ENCODE measurements at regions not wholly inside any gene's neighbourhood (a gene's known extent, or its start where the extent isn't known, plus 50 kb on each side); places are given as distances from the start of the nearest gene placed in this dataset.
"Not testable (repeated sequence)": the region's sequence is repeated elsewhere in the genome, so short reads cannot be mapped to it uniquely, and the experiment has no call there.

- DNase-seq (ENCODE audit: low read depth): no peak
Observed at GRCh38 chr22:46026899-46027210, 49.9 kb upstream of the WNT7B start.

DNA sequence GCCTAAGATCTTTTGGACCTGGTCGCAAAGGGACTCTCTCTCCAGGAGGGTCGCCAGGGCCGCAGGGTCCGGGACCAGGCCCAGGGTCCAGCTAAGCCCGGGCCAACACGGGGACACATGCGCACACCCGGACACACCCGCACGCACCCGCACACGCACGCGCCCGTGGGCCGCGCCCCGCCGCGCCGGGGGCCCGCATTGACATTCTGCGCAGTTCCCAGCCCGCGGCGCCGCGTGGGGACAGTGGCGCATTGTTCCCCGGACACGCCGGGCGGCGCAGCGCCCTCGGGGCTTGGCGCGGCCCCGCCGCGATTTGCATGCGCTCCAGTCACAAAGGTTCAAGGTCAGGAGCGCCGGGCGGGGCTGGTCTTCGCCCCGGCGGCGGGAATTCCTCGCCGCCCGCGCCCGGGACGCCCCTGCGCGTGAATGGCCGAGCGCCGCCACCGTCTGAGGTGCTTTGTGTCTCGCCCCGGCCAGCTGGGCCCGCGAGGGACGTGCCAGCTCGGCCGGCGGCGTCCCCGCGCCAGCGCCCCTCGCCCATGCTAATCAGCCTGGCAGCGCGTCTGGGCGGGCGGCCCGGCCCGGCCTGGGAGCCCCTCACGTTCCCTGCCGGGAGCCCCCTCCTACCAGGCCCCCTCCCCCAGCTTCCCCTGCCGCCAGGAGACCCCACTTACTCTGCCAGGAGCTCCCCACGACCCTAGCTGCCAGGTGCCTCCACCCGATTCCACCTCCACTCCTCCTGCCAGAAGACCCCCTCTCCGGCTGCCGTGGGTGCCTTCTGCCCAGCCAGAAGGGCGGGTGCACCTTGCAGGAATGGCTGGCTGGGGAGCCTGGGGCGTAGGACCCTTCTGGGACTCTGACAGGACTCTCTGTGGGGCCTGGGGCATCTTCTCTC, 50.5 kb upstream of the WNT7B start:
- DNase-seq (ENCODE audit: low read depth): no peak

GRCh38 chr22:46028106-46028991, 51.4 kb upstream of the WNT7B start:
- no peak for DNase-seq (ENCODE audit: low read depth)

DNA sequence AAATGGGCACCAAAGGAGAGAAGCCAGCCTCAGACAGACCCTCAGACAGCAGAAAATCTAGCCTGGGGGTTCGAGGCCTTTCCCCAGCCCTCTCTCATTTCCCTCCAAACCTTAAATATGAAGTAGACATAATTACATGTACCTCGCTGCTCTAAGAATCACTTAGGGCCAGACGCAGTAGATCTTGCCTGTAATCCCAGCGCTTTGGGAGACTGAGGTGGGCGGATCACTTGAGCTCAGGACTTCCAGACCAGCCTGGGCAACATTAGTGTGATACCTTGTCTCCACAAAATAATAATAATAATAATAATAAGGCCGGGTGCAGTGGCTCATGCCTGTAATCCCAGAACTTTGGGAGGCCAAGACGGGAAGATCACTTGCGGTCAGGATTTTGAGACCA, 52.1 kb upstream of the WNT7B start:
- DNase-seq (ENCODE audit: low read depth): no peak

DNA sequence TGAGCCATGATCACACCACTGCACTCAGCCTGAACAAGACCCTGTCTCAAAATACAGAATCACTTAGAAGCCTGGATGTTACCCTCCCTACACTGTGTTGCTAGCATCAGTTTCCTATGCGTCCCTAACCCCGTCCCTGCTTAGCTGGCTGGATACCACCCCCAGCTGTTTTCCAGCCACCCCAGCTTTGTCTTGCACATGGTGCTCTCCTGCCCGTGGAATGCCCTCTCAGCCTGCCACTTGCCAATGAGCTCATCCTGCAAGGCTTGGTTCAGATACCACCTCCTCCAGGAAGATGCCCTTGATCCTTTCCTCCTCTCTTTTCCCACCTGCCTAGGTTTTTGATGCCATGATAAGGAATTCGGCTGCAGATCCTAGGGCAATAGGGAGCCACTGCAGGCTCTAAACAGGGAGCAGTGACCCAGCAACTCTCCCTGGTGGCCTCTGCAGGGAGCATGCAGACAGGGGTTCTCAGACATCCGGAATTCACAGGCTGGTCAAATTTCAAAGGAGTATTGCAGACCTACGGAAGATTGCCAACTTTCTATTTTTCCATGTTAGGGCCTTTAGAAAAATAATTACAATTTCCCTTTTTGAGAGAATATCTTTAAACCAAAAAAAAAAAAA, 52.7 kb upstream of the WNT7B start:
- no peak for DNase-seq (ENCODE audit: low read depth)

- no peak for DNase-seq (ENCODE audit: low read depth)
Observed at GRCh38 chr22:46030231-46030880, 53.4 kb upstream of the WNT7B start.

- no peak for DNase-seq (ENCODE audit: low read depth)
Observed at GRCh38 chr22:46031066-46031465, 54.1 kb upstream of the WNT7B start.

DNA sequence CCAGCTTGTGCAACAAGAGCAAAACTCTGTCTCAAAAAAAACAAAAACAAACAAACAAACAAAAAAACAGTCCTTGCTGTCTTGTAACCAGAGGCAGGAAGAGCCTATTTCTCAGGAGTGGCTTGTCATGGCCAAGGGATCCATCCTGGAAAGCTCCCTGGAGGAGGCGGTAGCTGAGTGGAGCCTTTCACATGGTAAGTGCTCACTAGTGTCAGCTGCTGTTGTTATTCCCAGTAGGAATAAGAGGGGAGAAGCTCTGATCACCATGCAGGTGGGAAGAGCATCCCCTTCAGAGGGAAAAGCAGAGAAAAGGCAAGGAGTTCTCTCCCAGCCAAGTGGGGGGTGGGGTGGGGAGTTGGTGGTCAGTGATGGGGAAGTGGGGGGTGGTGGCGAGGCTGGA, 54.6 kb upstream of the WNT7B start:
- no peak for DNase-seq (ENCODE audit: low read depth)

DNA sequence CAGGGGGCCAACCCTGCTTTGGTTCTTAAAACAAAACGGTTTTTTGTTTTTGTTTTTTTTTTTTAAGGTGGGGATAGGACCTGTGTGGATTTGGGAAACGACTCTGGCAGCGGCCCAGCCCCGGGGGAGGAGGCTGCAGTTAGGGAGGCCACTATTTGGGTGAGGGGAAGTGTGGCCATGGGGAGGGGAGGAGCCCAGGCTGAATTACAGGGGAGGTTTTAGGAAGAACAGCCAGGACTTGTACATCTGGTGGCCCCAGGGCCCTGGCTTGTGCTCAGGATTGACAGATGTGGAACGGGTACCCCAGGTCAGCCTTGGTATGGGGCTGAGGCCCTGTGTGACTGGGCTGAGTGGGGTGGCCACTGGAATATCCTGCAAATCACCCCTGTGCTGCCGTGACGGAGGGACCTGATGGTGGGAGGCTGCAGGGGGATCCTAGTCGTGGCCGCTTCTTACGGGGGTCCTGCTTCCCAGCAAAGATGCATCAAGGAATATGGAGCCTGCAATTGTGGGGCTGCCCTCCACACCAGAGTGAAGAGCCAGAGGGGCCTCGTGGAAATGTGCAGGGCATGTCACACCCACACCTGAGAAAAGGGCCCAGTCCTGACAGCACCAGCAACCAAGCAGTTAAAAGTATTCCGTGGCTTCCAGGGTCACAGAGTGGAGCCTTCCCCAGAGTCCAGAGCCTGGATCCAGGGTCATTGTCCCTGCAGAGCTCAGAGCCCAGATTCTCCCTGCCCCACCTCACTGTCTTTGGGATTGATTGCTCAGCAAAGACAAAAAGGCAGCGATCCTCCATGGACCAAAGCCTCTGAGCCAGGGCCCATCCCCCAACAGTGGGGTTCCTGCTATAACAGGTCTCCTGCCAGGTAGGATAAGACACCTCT, 55.2 kb upstream of the WNT7B start:
- no peak for DNase-seq (ENCODE audit: low read depth)

DNA sequence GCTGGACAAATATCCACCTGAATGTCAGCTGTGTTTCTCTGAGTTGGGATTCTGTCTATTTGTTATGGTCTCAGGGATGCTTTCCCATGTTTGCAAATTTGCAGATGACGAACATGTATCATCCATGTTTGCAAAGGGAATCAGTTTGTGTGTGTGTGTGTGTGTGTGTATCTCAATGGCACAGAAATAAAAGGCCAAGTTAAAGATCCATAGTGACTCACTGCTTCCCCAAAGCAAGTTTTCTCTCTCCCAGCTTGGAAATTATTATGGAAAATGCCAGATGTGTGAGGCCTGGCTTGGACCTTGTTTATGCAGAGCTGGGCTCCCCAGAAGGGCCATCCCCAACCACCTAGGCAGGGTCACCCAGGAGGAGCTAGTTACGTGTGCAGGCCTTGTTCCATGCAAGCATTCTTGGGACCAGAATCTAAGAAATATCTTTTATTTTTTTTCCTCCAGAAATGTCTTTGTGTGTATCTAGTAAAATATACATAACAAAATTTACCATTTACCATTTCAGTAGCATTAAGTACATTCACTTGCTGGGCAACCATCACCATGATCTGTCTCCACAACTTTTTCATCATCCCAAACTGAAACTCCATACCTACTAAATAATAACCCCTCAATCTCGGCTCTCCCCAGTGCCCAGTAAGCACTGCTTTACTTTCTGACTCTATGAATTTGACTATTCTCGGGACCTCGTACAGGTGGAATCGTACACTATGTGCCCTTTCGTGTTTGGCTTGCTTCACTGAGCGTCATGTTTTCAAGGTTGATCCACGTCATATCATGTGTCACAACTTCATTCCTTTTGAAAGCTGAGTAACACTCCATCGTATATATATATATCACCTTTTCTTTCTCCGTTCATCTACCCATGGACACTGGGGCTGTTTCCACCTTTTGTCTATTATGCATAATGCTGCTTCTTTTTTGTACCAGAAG, 56.6 kb upstream of the WNT7B start:
- DNase-seq (ENCODE audit: low read depth): no peak

GRCh38 chr22:46034480-46034879, 57.5 kb upstream of the WNT7B start:
- not testable (repeated sequence) for DNase-seq (ENCODE audit: low read depth)

- no peak for DNase-seq (ENCODE audit: low read depth)
Observed at GRCh38 chr22:46035380-46035741, 58.4 kb upstream of the WNT7B start.

GRCh38 chr22:46035742-46036557, 59.0 kb upstream of the WNT7B start:
- DNase-seq (ENCODE audit: low read depth): peak; percentile 100

- DNase-seq (ENCODE audit: low read depth): peak; percentile 45
Observed at GRCh38 chr22:46036558-46037408, 59.8 kb upstream of the WNT7B start.

DNA sequence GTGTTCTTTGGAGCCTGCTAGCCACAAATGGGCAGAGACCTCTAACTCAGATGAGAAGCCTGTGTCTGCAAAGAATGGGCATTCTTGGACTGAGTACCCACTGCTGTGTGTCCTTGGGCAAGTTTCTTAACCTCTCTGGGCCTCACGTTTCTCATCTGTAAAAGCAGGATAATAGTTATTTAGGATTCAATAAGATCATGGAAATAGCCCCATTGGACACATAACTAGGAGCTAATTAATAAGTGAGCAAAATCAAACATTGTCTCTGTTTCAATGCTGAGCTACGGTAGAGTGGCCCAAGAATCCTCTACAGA, 61.2 kb upstream of the WNT7B start:
- no peak for DNase-seq (ENCODE audit: low read depth)

GRCh38 chr22:46038516-46039430, 61.8 kb upstream of the WNT7B start:
- DNase-seq (ENCODE audit: low read depth): no peak

DNA sequence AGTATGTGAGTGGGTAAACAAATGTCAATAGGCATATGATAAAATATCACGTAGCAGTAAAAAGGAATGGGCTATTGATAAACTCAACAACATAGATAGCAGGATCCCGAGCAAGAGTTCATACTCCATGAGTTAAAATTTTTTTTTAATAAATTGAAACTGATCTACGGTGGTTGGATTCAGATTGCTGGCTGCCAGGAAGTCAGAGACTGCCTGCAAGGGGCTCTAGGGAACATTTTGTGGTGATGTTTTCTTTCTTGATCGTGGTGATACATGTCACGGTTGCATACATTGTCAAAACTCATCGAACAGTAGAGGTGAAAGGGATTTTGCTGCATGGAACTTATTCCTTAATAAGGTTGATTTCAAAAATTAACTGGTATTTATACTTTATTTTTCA, 62.6 kb upstream of the WNT7B start:
- no peak for DNase-seq (ENCODE audit: low read depth)

Measured in stimulated activated CD4-positive, alpha-beta T cell treated with anti-CD3 and anti-CD28 coated beads, Interleukin-2, amount 100 ng/mL, for 4 hours (primary cell).